ENCODE measurements at regions not wholly inside any gene's neighbourhood (a gene's known extent, or its start where the extent isn't known, plus 50 kb on each side); places are given as distances from the start of the nearest gene placed in this dataset.

- TF ChIP-seq EP300 (conservative IDR thresholded peaks at IDR 0.05; ENCODE audit: poor library complexity, severe bottlenecking), result no peak
- TF ChIP-seq, protein P1, sequence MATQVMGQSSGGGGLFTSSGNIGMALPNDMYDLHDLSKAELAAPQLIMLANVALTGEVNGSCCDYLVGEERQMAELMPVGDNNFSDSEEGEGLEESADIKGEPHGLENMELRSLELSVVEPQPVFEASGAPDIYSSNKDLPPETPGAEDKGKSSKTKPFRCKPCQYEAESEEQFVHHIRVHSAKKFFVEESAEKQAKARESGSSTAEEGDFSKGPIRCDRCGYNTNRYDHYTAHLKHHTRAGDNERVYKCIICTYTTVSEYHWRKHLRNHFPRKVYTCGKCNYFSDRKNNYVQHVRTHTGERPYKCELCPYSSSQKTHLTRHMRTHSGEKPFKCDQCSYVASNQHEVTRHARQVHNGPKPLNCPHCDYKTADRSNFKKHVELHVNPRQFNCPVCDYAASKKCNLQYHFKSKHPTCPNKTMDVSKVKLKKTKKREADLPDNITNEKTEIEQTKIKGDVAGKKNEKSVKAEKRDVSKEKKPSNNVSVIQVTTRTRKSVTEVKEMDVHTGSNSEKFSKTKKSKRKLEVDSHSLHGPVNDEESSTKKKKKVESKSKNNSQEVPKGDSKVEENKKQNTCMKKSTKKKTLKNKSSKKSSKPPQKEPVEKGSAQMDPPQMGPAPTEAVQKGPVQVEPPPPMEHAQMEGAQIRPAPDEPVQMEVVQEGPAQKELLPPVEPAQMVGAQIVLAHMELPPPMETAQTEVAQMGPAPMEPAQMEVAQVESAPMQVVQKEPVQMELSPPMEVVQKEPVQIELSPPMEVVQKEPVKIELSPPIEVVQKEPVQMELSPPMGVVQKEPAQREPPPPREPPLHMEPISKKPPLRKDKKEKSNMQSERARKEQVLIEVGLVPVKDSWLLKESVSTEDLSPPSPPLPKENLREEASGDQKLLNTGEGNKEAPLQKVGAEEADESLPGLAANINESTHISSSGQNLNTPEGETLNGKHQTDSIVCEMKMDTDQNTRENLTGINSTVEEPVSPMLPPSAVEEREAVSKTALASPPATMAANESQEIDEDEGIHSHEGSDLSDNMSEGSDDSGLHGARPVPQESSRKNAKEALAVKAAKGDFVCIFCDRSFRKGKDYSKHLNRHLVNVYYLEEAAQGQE (IDR thresholded peaks at IDR 0.05; ENCODE audit: borderline replicate concordance), result no peak
- no peak for TF ChIP-seq CTCF (IDR thresholded peaks at IDR 0.05; ENCODE audit: poor library complexity, severe bottlenecking)
Observed at GRCh38 chr1:209249280-209249670, 334.2 kb upstream of the CAMK1G start.
